ENCODE measurements at regions not wholly inside any gene's neighbourhood (a gene's known extent, or its start where the extent isn't known, plus 50 kb on each side); places are given as distances from the start of the nearest gene placed in this dataset.

DNA sequence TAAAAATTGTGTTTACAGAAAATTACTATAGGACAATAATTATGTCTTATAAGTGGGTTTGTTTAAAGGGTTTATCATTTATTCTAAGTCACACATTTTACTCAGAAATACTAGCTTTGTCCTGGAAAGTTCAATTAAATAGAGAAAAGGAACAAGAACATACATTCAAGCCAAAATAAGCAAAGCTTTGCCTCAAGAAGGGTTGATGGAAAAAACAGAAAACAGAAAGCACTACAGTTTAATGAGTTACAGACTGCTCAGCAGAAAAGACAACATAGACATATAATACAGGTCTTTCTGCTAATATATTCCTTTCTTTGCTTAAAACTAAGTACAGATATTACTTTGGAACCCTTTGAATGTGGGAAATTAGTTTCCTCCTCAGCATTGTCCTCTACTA, 703.0 kb upstream of the LRFN5 start:
- DNase-seq (ENCODE audit: low spot score) = no peak

DNA sequence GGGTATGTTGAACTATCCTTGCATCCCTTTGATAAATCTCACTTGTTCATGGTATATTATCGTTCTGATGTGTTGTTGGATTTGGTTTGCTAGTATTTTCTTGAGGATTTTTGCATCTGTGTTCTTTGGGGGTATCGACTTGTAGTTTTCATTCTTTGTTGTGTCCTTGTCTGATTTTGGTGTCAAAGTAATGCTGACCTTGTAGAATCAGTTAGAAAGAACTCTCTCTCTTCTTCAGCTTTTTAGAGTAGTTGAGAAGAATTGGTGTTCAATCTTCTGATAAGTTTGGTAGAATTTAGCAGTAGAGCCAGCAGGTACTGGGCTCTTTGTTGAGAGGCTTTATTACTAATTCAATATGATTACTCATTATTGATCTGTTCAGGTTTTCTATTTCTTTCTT, 707.2 kb upstream of the LRFN5 start:
- no peak for DNase-seq (ENCODE audit: low spot score)

DNA sequence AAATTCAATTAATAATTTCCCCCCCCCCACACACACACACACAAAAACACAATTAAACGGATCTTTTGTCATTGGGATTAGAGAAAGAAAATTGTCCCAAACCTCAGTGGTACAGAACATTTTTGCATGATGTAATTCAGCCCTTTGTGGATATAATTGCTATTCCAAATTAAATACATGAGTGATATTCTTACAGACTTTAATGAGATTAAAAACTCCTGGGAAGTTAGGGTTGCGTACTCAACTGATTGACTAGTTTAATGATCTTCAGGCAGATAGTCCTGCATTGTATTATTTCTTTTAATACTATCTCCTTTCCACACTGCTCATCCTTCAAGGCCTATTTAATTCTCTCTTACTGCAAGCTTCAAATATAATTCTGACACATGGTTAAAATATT, 711.8 kb upstream of the LRFN5 start:
- no peak for DNase-seq (ENCODE audit: low spot score)

DNA sequence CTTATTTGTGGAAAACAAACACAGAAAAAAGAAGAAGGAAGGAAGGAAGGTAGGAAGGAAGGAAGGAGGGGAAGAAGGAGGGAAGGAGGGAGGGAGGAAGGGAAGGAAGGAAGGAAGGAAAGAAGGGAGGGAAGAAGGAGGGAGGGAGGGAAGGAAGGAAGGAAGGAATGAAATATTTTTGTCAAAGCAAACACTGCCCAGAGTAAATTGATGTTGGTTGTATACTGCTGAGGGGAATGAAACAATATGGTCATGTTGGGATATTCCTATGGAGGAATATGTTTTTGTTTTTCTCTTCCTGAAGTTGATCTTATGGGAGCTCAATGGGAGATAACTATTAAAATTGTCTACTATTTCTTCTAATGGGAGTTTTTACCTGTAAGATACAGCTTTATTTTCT, 717.5 kb upstream of the LRFN5 start:
- DNase-seq (ENCODE audit: low spot score) = no peak

DNA sequence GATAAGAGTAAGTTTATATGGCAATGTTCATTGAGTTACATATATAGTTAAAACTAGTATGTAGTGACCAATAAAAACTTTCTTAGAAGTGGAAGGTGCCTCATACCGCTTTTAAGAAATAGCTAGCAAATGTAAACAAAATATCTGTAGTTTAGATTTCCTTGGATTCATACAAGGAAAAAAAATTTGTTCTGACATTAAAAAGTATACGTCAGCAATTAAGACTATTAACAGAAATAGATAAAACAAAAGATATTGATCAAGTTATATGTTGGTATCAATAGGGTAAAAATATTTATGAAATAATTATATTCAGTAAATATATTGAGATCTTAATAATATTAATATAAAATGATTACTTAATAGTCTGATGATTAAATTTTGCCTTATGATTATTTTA, 718.8 kb upstream of the LRFN5 start:
- no peak for DNase-seq (ENCODE audit: low spot score)

DNA sequence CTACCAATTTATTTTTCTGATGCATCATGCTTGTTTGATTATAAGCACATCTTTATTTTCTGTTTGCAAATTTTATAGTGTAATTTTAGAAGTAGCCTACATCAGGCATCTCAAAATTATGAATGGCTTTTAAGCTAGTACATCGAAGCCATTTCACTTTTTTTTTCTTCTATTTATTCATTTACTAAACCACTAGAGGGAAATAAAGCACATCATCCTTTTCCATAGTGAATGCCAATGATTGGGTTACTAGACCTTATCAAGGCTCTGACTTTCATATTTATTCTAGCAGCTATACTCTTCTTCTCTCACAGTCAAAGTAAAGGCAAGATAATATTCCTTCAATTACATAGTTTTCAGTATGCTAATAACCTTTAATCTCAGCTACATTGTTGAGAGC, 736.4 kb upstream of the LRFN5 start:
- DNase-seq (ENCODE audit: low spot score) = no peak

DNA sequence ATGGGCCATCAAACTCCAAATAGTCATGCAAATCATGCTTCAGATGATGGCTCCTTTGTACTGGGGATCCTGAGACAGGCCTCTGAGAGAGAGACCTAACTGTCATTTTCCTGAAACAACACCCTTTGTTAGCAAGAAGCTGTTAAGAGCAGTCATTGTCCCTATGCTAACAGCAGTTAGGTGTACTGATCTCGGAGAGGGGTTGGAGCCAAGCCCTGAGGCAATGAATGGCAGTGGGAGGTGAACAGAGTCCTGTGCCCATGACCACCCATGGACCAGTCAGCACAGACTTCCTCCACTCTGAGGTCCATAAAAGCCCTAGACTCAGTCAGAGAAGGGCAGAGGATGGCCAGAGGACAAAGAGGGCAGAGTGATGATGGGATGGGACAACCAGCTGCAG, 747.6 kb upstream of the LRFN5 start:
- no peak for DNase-seq (ENCODE audit: low spot score)

DNA sequence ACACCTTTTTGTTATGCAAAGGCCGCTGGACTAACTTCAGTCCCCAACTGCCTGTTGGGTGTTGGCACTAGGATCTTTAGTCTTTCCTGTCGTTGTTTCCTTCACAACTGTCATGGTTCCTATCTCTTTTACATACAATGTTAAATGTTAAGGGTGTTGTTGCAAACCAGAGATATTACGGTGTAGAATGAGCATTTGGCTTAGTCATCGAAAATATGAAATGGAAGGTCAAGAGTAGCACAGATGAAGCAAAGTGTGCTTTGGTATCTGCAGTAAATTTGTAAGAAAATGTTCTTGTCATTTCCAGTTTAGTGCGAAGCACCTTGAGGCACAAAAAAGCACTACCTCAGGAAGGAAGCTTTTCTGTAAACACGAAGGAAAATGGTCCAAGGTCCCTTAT, 751.3 kb upstream of the LRFN5 start:
- no peak for DNase-seq (ENCODE audit: low spot score)

DNA sequence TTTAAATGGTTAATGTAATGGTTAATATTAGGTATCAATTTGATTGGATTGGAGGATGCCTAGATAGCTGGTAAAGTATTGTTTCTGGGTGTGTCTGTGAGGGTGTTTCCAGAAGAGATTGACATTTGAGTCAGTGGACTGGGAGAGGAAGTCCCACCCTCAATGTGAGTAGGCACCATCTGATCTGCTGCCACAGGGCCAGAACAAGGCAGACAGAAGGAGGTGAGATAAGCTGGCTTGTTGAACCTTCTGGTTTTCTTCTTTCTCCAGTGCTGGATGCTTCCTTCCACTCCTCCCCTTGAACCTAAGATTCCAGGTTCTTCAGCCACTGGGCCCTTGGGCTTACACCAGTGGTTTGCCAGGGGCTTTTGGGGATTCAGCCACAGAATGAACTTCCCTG, 756.5 kb upstream of the LRFN5 start:
- no peak for DNase-seq (ENCODE audit: low spot score)

DNA sequence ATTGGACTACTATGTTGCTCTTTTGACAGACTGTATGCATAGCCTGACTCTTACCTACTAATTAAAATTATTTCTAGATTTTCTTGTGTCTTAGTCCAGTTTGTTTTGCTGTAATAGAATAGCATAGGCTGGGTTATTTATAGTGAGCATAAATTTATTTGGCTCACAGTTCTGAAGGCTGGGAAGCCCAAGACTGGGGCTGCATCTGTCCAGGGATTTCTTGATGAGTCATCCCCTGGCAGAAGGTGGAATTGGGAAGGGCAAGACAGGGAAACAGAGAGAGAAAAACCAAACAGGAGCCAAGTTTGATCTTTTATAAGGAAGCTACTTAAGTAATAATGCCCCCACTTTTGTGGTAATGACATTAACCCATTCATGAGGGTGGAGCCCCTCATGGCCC, 759.2 kb upstream of the LRFN5 start:
- DNase-seq (ENCODE audit: low spot score) = no peak

DNA sequence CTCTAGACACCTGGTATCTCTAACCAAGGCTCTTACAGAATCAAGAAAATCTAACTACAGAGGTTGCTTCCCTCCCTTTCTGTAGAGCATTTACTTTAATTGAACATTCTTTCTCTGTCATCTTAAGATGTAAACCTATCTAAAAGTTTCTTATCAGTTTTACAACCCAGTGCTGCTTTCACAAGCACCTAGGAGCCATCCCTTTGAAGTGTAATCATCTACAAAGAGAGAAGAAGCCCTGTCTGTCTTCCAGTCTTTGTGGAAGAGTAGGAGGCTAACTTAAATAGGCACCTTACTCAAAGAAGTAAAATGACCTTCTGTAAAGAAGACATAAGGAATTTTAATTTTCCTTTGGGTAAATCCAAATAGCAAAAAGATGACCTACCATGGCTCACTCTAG, 763.9 kb upstream of the LRFN5 start:
- DNase-seq (ENCODE audit: low spot score) = no peak

DNA sequence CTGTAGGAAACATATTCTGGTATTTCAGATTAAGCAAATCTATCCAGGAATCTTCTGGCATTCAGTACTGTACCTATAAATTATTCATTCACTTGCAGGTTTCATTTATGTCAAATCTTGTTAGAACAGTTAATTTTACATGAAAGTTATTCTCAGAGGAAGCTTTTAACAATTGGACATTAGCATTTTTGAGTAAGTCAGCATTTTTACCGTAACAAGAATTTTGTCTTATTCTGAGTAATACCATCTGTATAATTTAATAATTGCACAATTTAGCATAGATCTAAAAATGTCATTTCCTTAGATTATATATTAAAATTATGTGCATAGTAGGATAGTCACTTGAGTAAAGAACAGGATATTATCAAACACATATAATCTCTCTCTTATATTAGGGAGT, 764.8 kb upstream of the LRFN5 start:
- DNase-seq (ENCODE audit: low spot score) = no peak

DNA sequence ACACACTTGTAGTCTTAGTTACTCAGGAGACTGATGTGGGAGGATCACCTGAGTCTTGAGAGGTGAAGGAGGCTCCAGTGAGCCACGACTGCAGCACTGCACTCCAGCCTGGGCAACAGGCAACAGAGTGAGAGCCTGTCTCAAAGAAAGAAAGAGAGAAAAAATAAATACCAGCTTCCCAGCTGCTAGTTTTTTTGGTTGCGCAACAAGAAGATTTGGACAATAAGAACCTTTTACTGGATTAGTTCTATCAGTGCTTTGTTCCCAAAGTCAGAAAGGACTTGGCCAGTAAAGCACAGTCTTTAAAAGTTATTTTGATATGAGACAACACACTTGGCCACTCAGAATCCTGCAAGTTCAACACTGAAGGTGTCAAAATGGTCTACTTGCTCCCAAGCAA, 768.1 kb upstream of the LRFN5 start:
- DNase-seq (ENCODE audit: low spot score) = no peak

DNA sequence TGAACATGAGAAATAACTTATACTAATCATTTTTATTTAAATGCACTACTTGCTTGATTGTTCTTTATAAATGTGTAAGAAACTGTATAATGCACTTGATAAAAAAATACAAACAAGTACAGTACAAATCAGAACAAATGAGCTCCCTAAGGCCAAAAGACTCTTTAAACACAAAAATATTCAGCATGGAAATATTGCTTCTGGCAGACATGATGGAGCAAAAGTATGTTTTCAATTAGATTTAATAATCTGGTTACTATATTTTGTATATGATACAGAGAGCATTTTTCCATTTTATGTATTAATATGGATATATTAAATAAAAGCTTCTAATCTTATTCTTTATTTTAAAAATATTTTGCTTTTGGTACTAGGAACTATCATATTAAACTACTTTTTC, 800.2 kb upstream of the LRFN5 start:
- no peak for DNase-seq (ENCODE audit: low spot score)

DNA sequence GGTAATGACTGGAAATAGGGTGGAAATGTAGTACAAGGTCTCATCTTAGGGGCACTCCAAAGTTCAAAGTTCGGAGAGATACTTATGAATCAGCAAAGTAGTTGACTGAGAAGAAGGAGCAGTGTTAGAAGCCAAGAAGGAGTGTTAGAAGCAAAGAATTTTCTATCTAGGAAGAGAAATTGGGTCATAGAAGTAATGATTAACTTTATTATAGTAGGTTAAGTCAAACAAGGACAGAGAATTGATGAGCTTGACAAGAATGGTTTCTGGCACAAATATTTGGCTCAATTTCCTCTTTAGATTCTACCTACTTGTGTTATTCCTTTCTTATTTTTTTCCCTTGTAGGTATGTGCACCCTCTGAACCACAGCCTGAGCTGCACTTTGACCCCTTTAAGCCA, 810.5 kb upstream of the LRFN5 start:
- no peak for DNase-seq (ENCODE audit: low spot score)

DNA sequence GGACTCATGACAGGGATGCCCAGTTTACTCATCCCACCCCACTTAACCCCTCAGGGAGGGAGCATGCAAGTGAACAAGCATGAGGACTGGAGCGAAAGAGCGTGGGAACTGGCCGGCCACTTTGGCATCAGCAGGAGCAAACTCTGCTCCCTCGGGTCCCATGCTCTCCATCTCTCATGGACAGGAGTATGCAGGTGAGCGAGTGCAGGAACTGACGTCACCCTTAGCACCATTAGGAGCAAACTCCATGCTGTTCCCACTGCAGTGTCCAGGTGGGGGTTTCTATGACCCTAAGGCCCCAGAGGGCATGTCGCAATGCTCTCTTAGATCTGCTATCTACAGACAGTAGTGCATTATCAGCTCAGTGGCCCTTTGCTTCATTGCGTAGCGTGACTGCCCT, 821.8 kb upstream of the LRFN5 start:
- no peak for DNase-seq (ENCODE audit: low spot score)

DNA sequence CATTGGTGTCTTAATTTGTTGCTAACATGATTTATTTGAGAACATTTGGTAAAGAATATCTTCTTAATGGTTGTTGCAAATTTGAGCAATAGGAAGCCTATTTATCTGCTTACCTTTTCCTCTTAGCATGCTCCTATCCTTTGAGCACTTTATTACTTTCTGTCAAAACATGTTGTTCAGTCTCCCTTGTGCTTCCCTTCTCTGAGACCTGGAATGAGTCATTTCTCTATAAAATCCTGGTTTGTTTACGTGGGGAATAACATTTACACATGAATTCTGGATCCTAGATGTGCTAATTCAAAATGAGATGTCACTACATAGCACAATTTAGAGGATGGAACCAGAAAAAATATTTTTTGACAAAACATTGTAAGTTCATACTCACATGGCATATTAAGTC, 844.0 kb upstream of the LRFN5 start:
- no peak for DNase-seq (ENCODE audit: low spot score)

DNA sequence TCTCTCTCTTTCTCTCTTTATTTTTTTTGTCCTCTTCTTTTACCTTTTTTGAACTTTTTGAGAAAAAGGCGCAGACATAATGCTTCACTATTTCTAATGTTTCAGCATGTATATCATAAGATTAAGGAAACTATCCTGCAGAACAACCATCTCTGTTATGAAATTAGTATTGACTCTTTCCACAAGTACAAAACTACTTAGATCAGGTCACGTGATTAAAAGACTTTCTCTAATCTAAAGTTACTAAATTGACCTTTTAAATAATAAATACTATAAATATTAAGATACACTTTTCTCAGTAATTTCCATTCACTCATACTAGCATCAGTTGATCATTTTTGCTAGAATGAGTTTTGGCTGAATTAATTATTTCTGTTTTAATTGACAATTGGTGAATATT, 844.5 kb upstream of the LRFN5 start:
- no peak for DNase-seq (ENCODE audit: low spot score)

DNA sequence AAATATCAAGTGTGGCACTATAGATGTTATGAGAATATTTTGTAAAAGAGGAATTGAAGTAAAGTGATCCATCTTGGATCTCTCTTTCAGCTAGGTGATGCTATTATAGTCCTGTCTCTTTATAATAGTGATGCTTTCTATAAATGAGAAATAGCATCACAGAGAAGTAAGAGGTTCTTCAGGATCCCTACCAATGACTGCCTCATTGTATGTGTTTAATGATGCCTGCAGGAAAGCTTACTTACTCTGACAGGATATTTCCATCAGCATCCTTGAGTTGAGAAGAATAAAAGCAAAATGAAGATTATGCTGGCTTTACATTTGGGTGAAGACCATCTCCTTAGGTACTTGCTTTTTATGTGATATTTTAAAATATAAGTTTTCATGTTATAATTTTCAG, 846.0 kb upstream of the LRFN5 start:
- DNase-seq (ENCODE audit: low spot score) = no peak

DNA sequence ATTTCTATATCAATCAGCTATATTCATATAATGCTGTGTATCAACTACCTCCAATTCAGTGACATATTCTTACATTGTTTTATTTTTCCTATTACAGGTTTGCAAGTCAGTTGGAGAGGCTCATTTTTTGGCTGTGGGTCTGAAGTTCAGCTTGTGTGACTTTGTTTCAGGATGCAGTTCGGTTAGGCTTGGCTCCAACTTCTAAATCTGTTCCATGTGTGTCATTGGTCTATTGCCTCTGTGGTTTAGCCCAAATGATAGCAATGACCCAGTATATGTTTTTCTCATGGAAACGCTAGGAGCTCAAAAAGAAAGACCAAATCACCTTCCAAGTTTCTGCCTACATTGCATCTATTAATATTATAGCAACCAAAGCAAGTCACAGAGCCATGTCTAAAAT, 848.6 kb upstream of the LRFN5 start:
- no peak for DNase-seq (ENCODE audit: low spot score)

DNA sequence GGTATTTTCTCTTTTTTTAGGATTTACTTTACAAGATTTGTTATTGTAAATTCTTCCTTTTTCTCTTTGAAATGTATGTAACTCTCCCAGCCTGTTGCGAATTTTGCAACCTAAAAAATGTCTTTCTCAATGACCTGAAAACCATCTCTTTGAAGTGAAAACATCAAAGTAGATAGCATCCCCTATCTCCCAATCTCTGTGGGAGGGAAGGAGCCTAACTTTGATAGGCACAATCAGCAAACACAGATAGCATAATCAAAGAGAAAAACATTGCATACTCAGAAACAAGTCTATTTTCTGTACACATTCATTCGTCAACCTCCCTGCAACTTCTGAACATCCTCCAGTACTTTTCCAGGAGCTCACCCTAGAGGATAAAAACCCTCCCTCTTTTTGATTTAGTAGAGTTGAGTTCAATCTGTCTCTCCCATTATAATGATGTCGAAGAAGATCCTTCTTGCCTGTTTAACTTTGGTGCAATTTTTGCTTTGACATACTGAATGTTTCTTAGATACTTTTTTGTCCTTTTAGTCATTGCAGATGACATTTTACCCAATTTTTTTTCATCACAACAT, 849.2 kb upstream of the LRFN5 start:
- no peak for DNase-seq (ENCODE audit: low spot score)

DNA sequence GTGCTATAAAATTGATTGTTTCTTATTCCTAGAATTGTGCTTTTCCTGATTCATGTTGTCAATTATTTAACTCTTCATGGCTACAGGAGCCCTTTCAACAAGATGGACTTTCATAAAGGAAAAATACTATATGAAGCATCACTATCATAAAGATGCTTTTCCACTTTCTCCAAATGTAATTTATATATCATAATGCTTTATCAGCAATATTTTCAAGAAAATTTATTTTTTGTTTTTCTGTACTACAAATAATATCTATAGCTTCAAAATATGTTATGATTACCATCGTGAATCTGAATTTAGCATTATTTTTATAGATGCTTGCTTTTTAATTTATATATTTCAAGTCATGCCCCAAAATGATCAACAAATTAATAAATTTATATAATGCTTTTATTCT, 873.5 kb upstream of the LRFN5 start:
- DNase-seq (ENCODE audit: low spot score) = no peak

DNA sequence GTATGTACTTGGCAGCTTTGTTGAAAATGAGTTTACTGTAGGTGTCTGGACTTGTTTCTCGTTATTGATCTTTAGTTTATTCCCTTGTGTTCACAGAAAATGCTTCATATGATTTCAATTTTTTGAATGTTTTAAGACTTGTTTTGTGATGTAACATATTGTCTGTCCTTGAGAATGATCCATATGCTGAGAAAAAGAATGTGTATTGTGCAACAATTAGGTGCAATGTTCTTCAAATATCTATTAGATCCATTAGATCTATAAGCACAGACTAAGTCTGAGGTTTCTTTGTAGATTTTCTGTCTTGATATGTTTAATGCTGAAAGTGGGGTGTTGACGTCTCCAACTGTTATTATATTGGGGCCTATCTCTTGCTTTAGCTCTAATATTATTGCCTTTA, 879.6 kb upstream of the LRFN5 start:
- DNase-seq (ENCODE audit: low spot score) = no peak

DNA sequence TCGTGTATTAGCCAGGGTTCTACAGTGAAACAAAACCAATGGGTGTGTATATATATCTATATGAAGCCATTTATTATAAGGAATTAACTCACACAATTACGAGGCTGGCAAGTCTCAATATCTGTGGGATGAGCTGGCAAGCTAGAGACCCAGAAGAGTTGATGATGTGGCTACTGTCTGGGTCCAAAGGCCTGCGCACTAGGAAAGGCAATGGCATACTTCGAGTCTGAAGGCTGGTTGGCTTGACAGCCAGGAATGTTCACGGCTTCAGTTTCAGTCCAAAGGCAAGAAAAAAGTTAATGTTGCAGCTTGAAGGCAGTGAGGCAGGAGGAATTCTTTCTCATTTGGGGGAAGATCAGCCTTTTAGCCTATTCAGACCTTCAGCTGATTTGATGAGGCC, 893.3 kb upstream of the LRFN5 start:
- no peak for DNase-seq (ENCODE audit: low spot score)

DNA sequence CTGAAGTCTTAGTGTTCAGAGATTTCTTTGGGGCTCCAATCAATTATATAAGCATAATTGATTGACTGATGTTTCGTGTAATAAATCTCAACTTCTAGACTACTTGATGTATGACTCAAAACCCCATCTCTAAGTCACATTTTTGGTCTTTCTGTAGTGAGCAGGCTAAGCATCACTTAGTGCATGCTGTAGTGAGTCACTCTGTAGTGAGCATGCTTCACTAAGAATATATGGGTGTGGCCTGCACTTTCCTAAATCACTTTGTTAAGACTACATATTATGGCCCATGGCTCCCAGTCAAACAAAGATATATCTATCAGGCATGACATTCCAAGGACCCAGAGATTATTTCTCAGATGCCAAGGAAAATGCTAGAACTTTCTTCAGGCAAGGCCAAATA, 909.4 kb upstream of the LRFN5 start:
- DNase-seq (ENCODE audit: low spot score) = no peak

All from D341Med (cell line).